ENCODE measurements at regions not wholly inside any gene's neighbourhood (a gene's known extent, or its start where the extent isn't known, plus 50 kb on each side); places are given as distances from the start of the nearest gene placed in this dataset.

DNA sequence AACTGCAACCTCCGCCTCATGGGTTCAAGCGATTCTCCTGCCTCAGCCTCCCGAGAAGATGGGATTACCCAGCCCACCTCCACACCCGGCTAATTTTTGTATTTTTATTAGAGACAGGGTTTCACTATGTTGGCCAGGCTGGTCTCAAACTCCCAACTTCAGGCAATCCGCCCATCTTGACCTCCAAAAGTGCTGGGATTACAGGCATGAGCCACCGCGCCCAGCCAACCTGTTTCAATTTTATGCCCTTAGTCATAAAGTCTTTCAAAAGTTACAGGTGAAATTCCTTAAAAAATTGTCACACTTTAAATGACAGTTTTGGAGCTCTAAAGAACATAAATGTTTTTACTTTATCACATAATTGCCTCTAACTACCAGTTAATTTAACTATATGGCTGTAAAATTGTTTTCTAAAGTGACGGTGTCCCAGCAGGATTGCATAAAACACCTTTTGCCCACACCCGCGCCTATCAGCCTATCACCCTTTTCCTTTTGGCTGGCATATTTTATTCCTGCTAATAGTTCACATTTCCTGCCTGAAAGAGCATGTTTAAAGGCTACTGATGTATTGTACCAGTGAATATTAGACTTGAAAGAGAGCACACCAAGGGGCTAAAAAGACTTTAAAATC lies 164.2 kb upstream of the SEMA6D start:
- H3K9me3 Mint-ChIP-seq (ENCODE audit: unreplicated experiment) = no peaks in the 10 kb centered on the region
- H3K4me1 Mint-ChIP-seq (ENCODE audit: unreplicated experiment) = no peaks in the 10 kb centered on the region
- H3K27ac Mint-ChIP-seq (ENCODE audit: unreplicated experiment) = no peak overlapping the region
- H3K4me3 Mint-ChIP-seq (ENCODE audit: unreplicated experiment) = no peak overlapping the region
- no peaks in the 10 kb centered on the region for H3K27me3 Mint-ChIP-seq (ENCODE audit: unreplicated experiment)
- H3K36me3 Mint-ChIP-seq (ENCODE audit: low read depth, unreplicated experiment) = no peaks in the 10 kb centered on the region
- TF ChIP-seq, protein P1, sequence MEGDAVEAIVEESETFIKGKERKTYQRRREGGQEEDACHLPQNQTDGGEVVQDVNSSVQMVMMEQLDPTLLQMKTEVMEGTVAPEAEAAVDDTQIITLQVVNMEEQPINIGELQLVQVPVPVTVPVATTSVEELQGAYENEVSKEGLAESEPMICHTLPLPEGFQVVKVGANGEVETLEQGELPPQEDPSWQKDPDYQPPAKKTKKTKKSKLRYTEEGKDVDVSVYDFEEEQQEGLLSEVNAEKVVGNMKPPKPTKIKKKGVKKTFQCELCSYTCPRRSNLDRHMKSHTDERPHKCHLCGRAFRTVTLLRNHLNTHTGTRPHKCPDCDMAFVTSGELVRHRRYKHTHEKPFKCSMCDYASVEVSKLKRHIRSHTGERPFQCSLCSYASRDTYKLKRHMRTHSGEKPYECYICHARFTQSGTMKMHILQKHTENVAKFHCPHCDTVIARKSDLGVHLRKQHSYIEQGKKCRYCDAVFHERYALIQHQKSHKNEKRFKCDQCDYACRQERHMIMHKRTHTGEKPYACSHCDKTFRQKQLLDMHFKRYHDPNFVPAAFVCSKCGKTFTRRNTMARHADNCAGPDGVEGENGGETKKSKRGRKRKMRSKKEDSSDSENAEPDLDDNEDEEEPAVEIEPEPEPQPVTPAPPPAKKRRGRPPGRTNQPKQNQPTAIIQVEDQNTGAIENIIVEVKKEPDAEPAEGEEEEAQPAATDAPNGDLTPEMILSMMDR (IDR thresholded peaks at IDR 0.05; ENCODE audit: unreplicated experiment) = no peak
- no peak for DNase-seq (ENCODE audit: low spot score)

DNA sequence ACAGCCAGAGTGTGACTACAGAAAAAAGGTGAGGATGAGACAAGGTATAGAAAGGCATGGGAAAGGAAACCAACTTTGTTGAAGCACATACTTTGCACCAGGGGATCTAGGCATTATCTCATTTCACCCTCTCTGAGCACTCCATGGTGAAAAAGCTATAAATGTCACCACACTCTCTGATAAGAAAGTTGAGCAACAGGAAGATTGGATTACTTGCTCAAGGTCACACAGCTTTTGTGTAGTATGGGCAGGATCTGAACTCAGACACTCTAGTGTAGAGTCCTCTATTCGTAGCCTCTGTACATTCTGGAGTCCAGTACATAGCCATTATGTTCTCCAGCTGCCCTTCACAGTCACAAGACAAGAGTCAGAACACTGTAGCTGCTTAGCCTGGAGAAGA lies 163.4 kb upstream of the SEMA6D start:
- Mint-ChIP-seq H3K4me3 (ENCODE audit: unreplicated experiment) (no peak overlapping the region), H3K27me3 (ENCODE audit: unreplicated experiment) (no peaks in the 10 kb centered on the region), H3K4me1 (ENCODE audit: unreplicated experiment) (no peaks in the 10 kb centered on the region), H3K9me3 (ENCODE audit: unreplicated experiment) (no peaks in the 10 kb centered on the region), H3K27ac (ENCODE audit: unreplicated experiment) (no peak overlapping the region), H3K36me3 (ENCODE audit: low read depth, unreplicated experiment) (no peaks in the 10 kb centered on the region)
- DNase-seq (ENCODE audit: low spot score) = no peak
- TF ChIP-seq, protein P1 (IDR thresholded peaks at IDR 0.05; ENCODE audit: unreplicated experiment) = no peak

DNA sequence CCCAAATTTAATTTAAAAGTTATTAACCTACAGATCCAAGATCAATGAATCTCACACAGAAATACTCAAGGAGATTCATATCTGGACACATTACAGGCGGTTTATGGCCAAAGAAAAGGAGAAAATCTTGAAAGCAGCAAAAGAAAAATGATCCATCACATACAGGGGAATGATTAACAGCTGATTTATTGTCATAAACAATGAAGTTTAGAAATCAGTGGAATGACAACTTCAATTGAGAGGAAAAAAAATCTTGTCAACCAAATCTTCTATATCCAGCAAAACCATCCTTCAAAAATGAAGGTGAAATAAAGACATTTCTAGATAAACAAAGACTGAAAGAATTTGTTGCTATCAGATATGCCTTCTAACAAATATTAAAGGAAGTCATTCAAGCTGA lies 156.2 kb upstream of the SEMA6D start:
- Mint-ChIP-seq H3K27ac (ENCODE audit: unreplicated experiment) (no peak overlapping the region), H3K36me3 (ENCODE audit: low read depth, unreplicated experiment) (peaks cover 4% of the 10 kb centered on the region), H3K4me3 (ENCODE audit: unreplicated experiment) (no peak overlapping the region), H3K4me1 (ENCODE audit: unreplicated experiment) (no peaks in the 10 kb centered on the region), H3K27me3 (ENCODE audit: unreplicated experiment) (no peaks in the 10 kb centered on the region), H3K9me3 (ENCODE audit: unreplicated experiment) (peaks cover 14% of the 10 kb centered on the region)
- TF ChIP-seq, protein P1 (IDR thresholded peaks at IDR 0.05; ENCODE audit: unreplicated experiment) = no peak
- no peak for DNase-seq (ENCODE audit: low spot score)

DNA sequence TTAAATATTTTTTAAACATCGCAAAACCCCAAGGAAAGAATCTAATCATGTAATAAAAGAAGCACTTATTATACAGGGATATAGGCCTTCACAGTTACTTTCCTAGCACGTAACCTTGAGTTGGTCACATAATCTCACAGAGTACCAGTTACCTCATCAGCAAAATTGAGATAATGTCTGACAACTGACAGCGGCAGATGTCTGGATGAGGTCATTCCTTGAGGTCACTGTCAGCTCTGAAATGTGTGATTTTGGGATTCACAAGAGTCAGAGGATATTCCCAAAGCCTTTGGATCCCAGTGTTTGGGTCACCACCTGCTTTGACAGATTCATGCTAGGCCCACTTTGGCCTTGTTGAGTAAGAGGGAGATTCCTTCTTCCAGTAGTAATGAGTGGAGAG lies 151.4 kb upstream of the SEMA6D start:
- no peak overlapping the region for H3K27ac Mint-ChIP-seq (ENCODE audit: unreplicated experiment)

GRCh38 chr15:47566610-47567009 lies 150.7 kb upstream of the SEMA6D start:
- Mint-ChIP-seq H3K9me3 (ENCODE audit: unreplicated experiment) (no peaks in the 10 kb centered on the region), H3K4me3 (ENCODE audit: unreplicated experiment) (no peak overlapping the region), H3K36me3 (ENCODE audit: low read depth, unreplicated experiment) (peaks cover 4% of the 10 kb centered on the region), H3K27ac (ENCODE audit: unreplicated experiment) (no peak overlapping the region), H3K27me3 (ENCODE audit: unreplicated experiment) (no peaks in the 10 kb centered on the region), H3K4me1 (ENCODE audit: unreplicated experiment) (no peaks in the 10 kb centered on the region)
- DNase-seq (ENCODE audit: low spot score) = no peak
- TF ChIP-seq, protein P1 (IDR thresholded peaks at IDR 0.05; ENCODE audit: unreplicated experiment) = no peak

More for the DNA sequence above, 151.4 kb upstream of the SEMA6D start:
- DNase-seq (ENCODE audit: low spot score) = no peak
- H3K36me3 Mint-ChIP-seq (ENCODE audit: low read depth, unreplicated experiment) = peaks cover 4% of the 10 kb centered on the region
- H3K27me3 Mint-ChIP-seq (ENCODE audit: unreplicated experiment) = no peaks in the 10 kb centered on the region
- TF ChIP-seq, protein P1 (IDR thresholded peaks at IDR 0.05; ENCODE audit: unreplicated experiment) = no peak
- H3K4me3 Mint-ChIP-seq (ENCODE audit: unreplicated experiment) = no peak overlapping the region
- no peaks in the 10 kb centered on the region for H3K4me1 Mint-ChIP-seq (ENCODE audit: unreplicated experiment)
- H3K9me3 Mint-ChIP-seq (ENCODE audit: unreplicated experiment) = no peaks in the 10 kb centered on the region

Measured in endothelial cell (in vitro differentiated cells).